DMS 273 (cell line): ENCODE measurements at regions not wholly inside any gene's neighbourhood (a gene's known extent, or its start where the extent isn't known, plus 50 kb on each side); places are given as distances from the start of the nearest gene placed in this dataset.
A peak's percentile ranks its signal among the peaks of the same experiment; 100 is the strongest.

Experiments
- DNase-seq: peaks from one replicate; lab custom pipeline; 2025; ENCODE audit not compliant: unreplicated experiment; lab: John Stamatoyannopoulos, UW

- no peak for DNase-seq
Observed at GRCh38 chr6:81253821-81254220, 498.7 kb downstream of the TENT5A start.

- DNase-seq = no peak
Observed at GRCh38 chr6:81252231-81252630, 500.2 kb downstream of the TENT5A start.

GRCh38 chr6:81246200-81246599 lies 506.3 kb downstream of the TENT5A start:
- DNase-seq = no peak

GRCh38 chr6:81242624-81243023 lies 509.9 kb downstream of the TENT5A start:
- DNase-seq = no peak

GRCh38 chr6:81241126-81242041 lies 511.1 kb downstream of the TENT5A start:
- peak; percentile 36 for DNase-seq

- no peak for DNase-seq
Observed at GRCh38 chr6:81238390-81238789, 514.1 kb downstream of the TENT5A start.

GRCh38 chr6:81237226-81237625 lies 515.3 kb downstream of the TENT5A start:
- DNase-seq = no peak

- no peak for DNase-seq
Observed at GRCh38 chr6:81235512-81235911, 517.0 kb downstream of the TENT5A start.

- no peak for DNase-seq
Observed at GRCh38 chr6:81233990-81234389, 518.5 kb downstream of the TENT5A start.

GRCh38 chr6:81228912-81229555 lies 523.4 kb downstream of the TENT5A start:
- DNase-seq = no peak

- no peak for DNase-seq
Observed at GRCh38 chr6:81226957-81227356, 525.5 kb downstream of the TENT5A start.

- no peak for DNase-seq
Observed at GRCh38 chr6:81216668-81217067, 535.8 kb downstream of the TENT5A start.

- no peak for DNase-seq
Observed at GRCh38 chr6:81215092-81215432, 537.4 kb downstream of the TENT5A start.

- DNase-seq = no peak
Observed at GRCh38 chr6:81214414-81215091, 537.9 kb downstream of the TENT5A start.

- DNase-seq = no peak
Observed at GRCh38 chr6:81204731-81205130, 547.8 kb downstream of the TENT5A start.

- DNase-seq = no peak
Observed at GRCh38 chr6:81194374-81194773, 558.1 kb downstream of the TENT5A start.

- DNase-seq = no peak
Observed at GRCh38 chr6:81172056-81172740, 580.3 kb downstream of the TENT5A start.

GRCh38 chr6:81169166-81169565 lies 583.3 kb downstream of the TENT5A start:
- no peak for DNase-seq

GRCh38 chr6:81166770-81167169 lies 585.7 kb downstream of the TENT5A start:
- DNase-seq = peak; percentile 7

GRCh38 chr6:81158956-81159355 lies 593.5 kb downstream of the TENT5A start:
- DNase-seq = no peak

- DNase-seq = no peak
Observed at GRCh38 chr6:81148751-81149150, 603.7 kb downstream of the TENT5A start.
